ENCODE measurements at regions not wholly inside any gene's neighbourhood (a gene's known extent, or its start where the extent isn't known, plus 50 kb on each side); places are given as distances from the start of the nearest gene placed in this dataset.

DNA sequence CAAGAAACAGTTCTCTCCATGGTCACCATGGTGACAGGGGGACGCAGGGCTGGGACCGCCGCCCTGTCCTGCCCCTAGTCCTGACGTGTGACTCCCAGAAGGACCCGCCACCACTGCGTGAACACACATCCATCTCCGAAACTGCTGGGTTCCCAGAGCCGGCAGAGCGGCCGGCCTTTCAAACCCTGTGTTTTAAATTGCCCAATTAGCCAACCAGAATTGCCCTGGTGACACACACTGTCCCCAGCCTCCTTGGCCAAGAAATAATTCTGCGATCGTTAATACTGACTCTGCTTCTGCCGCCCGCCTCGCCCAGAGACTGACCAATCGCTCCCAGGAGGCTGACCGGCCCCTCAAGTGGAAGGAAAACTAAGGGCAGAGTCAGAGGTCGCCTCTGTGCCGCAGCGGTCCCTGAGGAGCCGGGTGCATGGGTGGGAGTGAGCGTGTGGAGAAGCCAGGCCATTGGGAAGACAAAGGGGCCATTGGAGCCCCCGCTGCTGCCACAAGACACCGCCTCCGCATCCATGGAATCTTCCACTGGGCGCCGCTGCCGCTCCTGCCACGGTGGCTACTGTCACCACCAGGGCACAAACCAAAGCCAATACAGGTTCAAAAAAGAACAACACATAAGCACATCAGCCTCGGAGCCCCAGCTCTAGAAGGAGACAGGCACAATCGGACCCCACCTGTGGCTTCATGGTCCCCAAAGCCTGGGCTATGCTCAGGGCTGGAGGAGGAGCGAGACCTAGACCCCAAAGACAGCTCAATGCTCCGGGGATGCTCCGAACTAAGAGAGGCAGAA lies 273.2 kb downstream of the NPHP4 start:
- ChIA-PET CTCF (interaction anchor here (0.7 to 6.2 kb wide), 5 partner anchors 27 to 315 kb away, joined by 3 to 56 read pairs (median 3); no protein-coding TSS in a partner anchor), POLR2A (no interaction called here)

More for the DNA sequence above, 273.2 kb downstream of the NPHP4 start:
- ATAC-seq (peak; percentile 47), DNase-seq (ENCODE audit: low spot score) (peak; percentile 37)
- Mint-ChIP-seq H3K4me1 (peaks cover 30% of the 10 kb centered on the region), H3K9me3 (peaks cover 48% of the 10 kb centered on the region), H3K27me3 (ENCODE audit: low read depth) (peaks cover 3% of the 10 kb centered on the region; the same call in 1 of the 2 replicates), H3K27ac (no peak overlapping the region; the same call in 1 of the 2 replicates), H3K36me3 (peaks cover 20% of the 10 kb centered on the region), H3K4me3 (no peak overlapping the region)
- TF ChIP-seq FOXP4 (CRISPR knock-in tag; IDR thresholded peaks at IDR 0.05) = no peak
- TF ChIP-seq, protein P1, sequence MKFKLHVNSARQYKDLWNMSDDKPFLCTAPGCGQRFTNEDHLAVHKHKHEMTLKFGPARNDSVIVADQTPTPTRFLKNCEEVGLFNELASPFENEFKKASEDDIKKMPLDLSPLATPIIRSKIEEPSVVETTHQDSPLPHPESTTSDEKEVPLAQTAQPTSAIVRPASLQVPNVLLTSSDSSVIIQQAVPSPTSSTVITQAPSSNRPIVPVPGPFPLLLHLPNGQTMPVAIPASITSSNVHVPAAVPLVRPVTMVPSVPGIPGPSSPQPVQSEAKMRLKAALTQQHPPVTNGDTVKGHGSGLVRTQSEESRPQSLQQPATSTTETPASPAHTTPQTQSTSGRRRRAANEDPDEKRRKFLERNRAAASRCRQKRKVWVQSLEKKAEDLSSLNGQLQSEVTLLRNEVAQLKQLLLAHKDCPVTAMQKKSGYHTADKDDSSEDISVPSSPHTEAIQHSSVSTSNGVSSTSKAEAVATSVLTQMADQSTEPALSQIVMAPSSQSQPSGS (CRISPR knock-in tag; IDR thresholded peaks at IDR 0.05; ENCODE audit: borderline replicate concordance, low read depth) = no peak
- TF ChIP-seq ESRRA (CRISPR knock-in tag; IDR thresholded peaks at IDR 0.05; ENCODE audit: borderline replicate concordance) = no peak
- TF ChIP-seq USF2 (CRISPR knock-in tag; IDR thresholded peaks at IDR 0.05) = no peak
- TF ChIP-seq MXD4 (CRISPR knock-in tag; IDR thresholded peaks at IDR 0.05; ENCODE audit: borderline replicate concordance) = no peak
- TF ChIP-seq TEAD1 (CRISPR knock-in tag; IDR thresholded peaks at IDR 0.05) = no peak
- TF ChIP-seq NR3C1 (CRISPR knock-in tag; conservative IDR thresholded peaks at IDR 0.05; ENCODE audit: low read depth) = no peak
- TF ChIP-seq MLX (CRISPR knock-in tag; IDR thresholded peaks at IDR 0.05) = no peak
- no peak for TF ChIP-seq ZBTB21 (CRISPR knock-in tag; IDR thresholded peaks at IDR 0.05; ENCODE audit: borderline replicate concordance)
- no peak for TF ChIP-seq ZMAT4 (CRISPR knock-in tag; IDR thresholded peaks at IDR 0.05)
- no peak for TF ChIP-seq ZNF425 (CRISPR knock-in tag; conservative IDR thresholded peaks at IDR 0.05)
- no peak for TF ChIP-seq IRF1 (CRISPR knock-in tag; IDR thresholded peaks at IDR 0.05)
- TF ChIP-seq KAT7 (CRISPR knock-in tag; IDR thresholded peaks at IDR 0.05; ENCODE audit: borderline replicate concordance) = no peak
- TF ChIP-seq NFYB (CRISPR knock-in tag; conservative IDR thresholded peaks at IDR 0.05; ENCODE audit: low read depth) = no peak
- TF ChIP-seq E2F4 (CRISPR knock-in tag; IDR thresholded peaks at IDR 0.05; ENCODE audit: borderline replicate concordance, low read depth) = no peak

Measured in WTC11 (cell line).